NCI-H2196 (cell line): ENCODE measurements at regions not wholly inside any gene's neighbourhood (a gene's known extent, or its start where the extent isn't known, plus 50 kb on each side); places are given as distances from the start of the nearest gene placed in this dataset.

Source experiments
- DNase-seq: peaks from one replicate; lab custom pipeline; 2025; ENCODE audit not compliant: unreplicated experiment; lab: John Stamatoyannopoulos, UW

DNA sequence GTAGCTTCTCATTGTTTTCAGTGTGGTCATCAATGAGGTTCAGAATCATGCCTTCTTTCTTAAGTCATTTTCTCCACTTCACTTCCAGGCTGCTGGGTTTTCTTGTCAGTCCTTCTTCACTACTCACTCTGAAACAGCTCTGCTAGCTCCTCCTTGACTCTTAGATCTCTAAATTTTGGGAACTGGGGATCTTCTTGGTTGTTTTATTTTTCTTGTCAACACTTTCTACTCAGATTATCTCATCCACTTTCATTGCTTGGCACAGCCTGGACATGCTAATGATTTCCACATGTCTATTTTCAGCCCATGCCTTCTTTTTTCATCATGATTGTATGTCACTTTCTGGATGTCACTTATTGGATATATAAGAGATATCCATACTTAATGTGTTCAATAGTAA lies 517.8 kb upstream of the DSEL start:
- no peak for DNase-seq

GRCh38 chr18:68033466-68033865 lies 516.9 kb upstream of the DSEL start:
- no peak for DNase-seq

DNA sequence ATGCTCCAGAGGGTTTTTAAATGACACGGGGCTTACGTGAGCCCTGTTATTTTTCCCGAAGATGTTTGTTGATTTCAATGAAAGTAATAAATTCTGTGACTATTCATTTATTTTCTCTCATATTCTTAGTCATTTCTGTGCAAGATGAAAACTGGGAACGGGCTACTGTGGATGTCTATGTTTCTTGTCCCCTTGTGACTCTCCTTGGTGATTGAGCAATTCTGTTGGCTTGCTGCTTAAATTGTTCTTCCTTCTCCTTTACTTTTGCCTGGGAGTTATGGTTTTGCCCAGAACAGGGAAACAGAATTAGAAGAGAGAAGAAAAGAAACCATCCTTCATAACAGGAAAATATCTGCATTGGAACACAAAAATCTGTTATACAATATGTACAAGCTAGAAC lies 508.2 kb upstream of the DSEL start:
- no peak for DNase-seq

DNA sequence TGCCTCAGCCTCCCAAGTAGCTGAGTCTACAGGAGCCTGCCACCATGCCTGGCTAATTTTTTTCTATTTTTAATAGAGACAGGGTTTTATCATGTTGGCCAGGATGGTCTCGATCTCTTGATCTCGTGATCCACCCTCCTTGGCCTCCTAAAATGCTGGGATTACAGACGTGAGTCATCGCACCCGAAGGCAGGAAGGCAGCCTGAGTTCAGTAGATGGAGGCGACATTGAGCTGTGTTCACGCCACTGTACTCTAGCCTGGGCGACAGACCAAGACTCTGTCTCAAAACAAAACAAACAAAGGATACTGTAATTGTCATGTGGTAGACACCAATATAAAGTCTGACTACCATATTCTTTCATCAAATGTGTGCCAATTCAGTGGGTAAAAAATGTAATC lies 500.9 kb upstream of the DSEL start:
- no peak for DNase-seq

GRCh38 chr18:67997496-67997895 lies 481.0 kb upstream of the DSEL start:
- no peak for DNase-seq

GRCh38 chr18:67995769-67996168 lies 479.2 kb upstream of the DSEL start:
- no peak for DNase-seq

GRCh38 chr18:67980241-67980640 lies 463.7 kb upstream of the DSEL start:
- DNase-seq: no peak

- DNase-seq: no peak
These were observed 460.6 kb upstream of the DSEL start for GRCh38 chr18:67977067-67977616.

DNA sequence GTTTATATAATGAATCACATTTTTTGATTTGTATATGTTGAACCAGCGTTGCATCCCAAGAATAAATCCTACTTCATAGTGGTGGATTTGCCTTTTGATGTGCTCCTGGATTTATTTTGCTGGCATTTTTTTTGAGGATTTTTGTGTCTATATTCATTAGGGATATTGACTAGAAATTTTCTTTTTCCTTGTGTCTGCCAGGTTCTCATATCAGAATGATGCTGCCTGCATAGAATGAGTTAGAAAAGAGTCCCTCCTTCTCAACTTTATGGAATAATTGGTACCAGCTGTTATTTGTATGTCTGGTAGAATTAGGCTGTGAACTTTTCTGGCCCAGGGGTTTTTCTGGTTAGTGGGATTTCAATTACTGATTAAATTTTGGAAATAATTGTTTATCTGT lies 457.4 kb upstream of the DSEL start:
- no peak for DNase-seq

DNA sequence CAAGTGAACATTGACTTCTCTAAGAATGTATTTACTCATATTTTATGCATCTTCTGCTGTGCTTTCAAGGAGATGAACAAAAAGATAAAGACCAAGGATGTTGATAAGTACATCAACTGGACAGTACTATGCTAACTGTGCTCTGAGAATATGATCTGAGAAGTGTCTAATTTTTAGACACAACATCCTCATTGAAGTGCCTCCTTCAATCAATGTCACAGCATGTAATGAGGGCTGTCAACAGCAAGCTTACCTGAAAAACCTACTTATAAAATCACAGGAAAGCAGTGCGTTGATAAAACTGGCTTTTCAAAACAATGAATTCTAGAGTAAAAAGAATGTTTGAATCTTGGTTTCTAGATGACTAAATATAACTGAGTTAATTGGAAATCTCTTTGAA lies 452.9 kb upstream of the DSEL start:
- no peak for DNase-seq

DNA sequence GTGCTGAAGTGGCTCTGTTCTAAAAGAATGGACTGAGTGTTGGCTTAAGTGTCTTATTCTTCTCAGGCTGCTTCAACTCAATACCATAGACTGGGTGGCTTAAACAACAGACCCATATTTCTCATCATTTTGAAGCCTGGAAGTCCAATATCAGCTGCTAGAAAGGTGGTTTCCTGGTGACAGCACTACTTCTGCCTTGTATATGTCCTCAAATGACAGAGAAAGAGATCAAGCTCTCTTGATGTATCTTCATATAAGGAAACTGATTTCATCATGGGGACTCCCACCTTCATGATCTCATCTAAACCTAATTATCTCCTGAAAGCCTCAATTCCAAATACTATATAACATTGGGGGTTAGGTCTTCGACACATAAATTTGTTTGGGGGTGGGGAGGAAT lies 449.7 kb upstream of the DSEL start:
- no peak for DNase-seq

DNA sequence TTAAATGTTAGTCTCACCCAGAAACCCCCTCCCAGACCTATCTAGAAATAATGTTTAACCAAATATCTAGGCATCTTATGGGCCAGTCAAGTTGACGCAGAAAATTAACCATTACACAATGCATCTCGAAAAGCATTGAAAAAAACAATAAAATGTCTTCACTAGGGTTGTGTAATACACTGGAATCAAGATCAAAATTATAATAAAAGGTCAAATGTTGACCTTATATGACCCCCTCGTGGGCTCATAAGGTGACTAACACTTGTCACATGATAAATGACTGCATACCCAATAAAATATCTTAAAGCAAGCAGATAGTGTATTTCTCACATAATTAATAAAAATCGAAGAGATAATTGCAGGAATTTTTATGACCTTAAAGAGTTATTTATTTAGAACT lies 447.9 kb upstream of the DSEL start:
- DNase-seq: no peak

GRCh38 chr18:67961701-67962440 lies 445.4 kb upstream of the DSEL start:
- DNase-seq: no peak

- DNase-seq: no peak
These were observed 441.2 kb upstream of the DSEL start for GRCh38 chr18:67957684-67958083.

GRCh38 chr18:67954594-67954993 lies 438.1 kb upstream of the DSEL start:
- no peak for DNase-seq

DNA sequence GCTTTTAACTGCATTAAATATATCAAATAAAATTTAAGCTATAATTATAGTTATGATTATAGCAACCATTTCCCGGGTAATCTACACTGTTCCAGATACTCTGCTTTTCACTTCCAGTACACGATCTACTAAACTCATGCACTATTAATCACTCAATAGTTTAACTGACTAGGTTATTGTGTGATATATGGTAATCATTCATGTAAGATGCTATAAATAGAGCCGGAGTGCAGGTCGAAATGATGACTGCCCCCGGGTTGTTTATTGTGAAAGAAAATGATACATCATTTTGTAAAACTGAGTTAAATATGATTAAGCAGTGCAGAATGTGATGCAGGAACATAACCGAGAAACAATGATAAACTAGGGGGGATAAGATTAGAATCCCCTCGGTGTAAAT lies 434.6 kb upstream of the DSEL start:
- no peak for DNase-seq

DNA sequence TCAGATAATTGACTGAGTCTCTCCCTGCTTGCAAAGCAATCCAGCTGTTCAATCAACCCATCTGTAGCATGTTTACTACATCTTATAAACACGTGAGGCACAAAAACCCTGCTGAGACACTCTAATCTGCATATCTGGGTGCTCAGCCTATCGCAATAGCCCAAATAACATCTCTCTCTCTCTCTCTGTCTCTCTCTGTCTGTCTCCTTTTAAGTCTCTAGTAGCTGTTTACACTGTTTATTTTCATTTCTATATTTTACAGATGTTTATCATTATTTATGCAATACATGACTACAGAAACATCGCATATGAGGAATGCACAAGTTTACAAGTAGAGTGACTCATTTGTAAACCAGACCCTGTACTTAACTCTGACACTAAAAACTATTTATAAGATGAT lies 422.1 kb upstream of the DSEL start:
- no peak for DNase-seq

GRCh38 chr18:67935638-67936037 lies 419.1 kb upstream of the DSEL start:
- no peak for DNase-seq

GRCh38 chr18:67933271-67933670 lies 416.8 kb upstream of the DSEL start:
- no peak for DNase-seq

DNA sequence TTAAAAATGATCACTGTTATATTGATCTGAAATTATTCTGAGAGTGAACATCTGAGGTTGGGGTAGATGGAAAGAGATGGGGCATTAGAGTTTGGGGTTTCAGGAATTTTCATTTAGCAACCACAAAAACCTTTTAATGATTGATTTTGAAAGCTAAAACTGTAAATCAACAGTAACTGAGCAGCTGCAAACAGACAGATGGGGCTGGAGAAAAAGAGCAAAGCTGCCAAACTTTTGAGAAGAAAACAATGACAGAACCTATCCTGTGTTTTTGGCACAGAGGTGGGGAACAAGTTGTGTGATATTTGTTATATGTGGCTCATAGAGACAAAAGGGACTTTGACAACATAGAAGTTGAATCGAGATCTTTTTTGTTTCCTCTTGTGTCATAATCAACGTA lies 415.8 kb upstream of the DSEL start:
- no peak for DNase-seq

- no peak for DNase-seq
These were observed 410.7 kb upstream of the DSEL start for GRCh38 chr18:67926929-67927864.

GRCh38 chr18:67924656-67925055 lies 408.1 kb upstream of the DSEL start:
- no peak for DNase-seq
